ENCODE measurements at regions not wholly inside any gene's neighbourhood (a gene's known extent, or its start where the extent isn't known, plus 50 kb on each side); places are given as distances from the start of the nearest gene placed in this dataset.

DNA sequence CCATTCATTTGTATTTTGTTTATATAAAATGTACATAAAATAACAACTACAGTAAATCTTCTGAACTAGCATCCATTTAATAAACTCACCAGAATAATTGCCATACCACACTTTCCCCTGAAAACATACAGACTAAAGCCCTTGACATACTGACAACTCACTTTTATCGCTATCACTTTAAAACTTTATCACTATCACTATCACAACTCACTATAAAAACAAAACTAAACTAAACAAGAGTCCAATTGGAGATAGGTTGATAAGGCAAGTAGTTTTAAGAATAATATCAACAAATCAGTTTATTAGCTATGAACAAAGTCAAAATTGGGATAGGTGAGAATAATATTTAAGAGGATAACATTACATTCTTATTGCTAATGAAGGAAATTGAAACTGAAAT lies 108.9 kb downstream of the SLITRK6 start:
- H3K27me3 ChIP-seq: no peaks in the 10 kb centered on the region
- WGBS, 4 donors: 0 to 48% (median 0%) methylated on average over 1 of the region's 1 CpG
- no peaks in the 10 kb centered on the region for H3K36me3 ChIP-seq (replicated peaks in 1 of 2)
- H3K27ac ChIP-seq: no peak overlapping the region
- no peak for DNase-seq
- H3K4me1 ChIP-seq (replicated peaks in 1 of 2): no peaks in the 10 kb centered on the region
- H3K9me3 ChIP-seq (replicated peaks in 1 of 3): no peaks in the 10 kb centered on the region
- intact Hi-C loops (cut with DNase I): no loop called here
- no peak overlapping the region for H3K4me3 ChIP-seq
- no peak for TF ChIP-seq POLR2A (IDR thresholded peaks at IDR 0.05)
- TF ChIP-seq, protein P1, sequence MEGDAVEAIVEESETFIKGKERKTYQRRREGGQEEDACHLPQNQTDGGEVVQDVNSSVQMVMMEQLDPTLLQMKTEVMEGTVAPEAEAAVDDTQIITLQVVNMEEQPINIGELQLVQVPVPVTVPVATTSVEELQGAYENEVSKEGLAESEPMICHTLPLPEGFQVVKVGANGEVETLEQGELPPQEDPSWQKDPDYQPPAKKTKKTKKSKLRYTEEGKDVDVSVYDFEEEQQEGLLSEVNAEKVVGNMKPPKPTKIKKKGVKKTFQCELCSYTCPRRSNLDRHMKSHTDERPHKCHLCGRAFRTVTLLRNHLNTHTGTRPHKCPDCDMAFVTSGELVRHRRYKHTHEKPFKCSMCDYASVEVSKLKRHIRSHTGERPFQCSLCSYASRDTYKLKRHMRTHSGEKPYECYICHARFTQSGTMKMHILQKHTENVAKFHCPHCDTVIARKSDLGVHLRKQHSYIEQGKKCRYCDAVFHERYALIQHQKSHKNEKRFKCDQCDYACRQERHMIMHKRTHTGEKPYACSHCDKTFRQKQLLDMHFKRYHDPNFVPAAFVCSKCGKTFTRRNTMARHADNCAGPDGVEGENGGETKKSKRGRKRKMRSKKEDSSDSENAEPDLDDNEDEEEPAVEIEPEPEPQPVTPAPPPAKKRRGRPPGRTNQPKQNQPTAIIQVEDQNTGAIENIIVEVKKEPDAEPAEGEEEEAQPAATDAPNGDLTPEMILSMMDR (IDR thresholded peaks at IDR 0.05): no peak

DNA sequence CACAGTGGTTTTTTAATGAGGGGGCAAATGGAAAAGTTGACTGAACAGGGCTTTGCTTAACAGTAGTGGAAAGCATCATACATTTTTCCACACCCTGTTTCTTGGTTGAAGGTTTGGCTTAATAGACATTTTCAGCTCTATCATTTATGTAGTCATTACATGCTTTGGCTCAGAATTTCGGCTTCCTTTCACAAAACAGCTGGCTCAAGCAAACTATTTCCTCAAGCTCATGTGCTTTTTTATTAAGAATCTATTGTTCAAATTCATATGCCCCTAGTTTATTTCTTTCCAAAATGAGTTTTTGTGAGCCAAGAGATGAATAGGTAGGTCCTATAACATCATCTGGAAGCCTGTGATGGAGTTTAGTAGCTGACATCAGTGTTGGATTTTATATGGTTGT lies 113.8 kb downstream of the SLITRK6 start:
- Histone ChIP-seq H3K9me3 (replicated peaks in 1 of 3) (no peaks in the 10 kb centered on the region), H3K27ac (no peak overlapping the region), H3K4me1 (replicated peaks in 1 of 2) (no peaks in the 10 kb centered on the region), H3K4me3 (no peak overlapping the region), H3K36me3 (replicated peaks in 1 of 2) (no peaks in the 10 kb centered on the region), H3K27me3 (no peaks in the 10 kb centered on the region)
- DNase-seq: no peak
- TF ChIP-seq, protein P1 (IDR thresholded peaks at IDR 0.05): no peak
- TF ChIP-seq POLR2A (IDR thresholded peaks at IDR 0.05): no peak
- intact Hi-C loops (cut with DNase I): no loop called here
- WGBS, 4 donors: 61 to 79% (median 72%) methylated on average over 1 of the region's 1 CpG

DNA sequence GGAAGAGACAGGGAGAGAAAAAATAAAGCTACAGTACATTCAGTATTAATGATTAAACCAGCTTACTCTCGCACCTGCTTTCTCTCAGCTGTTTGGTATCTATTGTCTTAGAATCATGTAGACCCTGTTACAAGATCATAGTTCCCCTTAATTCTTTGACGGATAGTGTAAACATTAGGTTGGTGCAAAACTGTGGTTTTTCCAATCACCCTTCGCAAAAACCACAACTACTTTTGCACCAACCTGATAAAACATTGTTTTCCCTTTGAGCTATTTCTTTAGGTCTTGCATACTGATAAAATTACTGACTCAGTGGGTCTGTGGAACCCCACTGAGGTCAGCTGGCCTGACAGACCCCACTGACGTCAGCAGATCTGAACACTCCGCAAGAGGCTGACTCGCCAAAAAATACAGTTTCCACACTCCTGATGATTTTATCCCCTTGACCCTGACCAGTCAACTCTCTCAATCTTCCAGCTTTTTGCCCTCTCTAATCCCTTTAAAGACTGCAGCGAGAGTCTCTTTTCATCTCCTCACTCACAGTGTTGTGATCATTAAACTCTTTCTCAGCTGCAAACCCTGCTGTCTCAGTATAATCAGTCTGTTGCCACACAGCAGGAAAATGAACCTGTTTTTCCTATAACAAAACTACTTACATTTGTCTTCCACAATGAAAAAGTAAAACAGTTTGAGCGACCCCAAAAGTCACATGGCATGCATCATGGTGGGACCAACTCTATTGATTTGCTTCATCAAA lies 123.9 kb downstream of the SLITRK6 start:
- H3K27me3 ChIP-seq: no peaks in the 10 kb centered on the region
- DNase-seq: no peak
- no peak for TF ChIP-seq POLR2A (IDR thresholded peaks at IDR 0.05)
- TF ChIP-seq, protein P1 (IDR thresholded peaks at IDR 0.05): no peak
- H3K4me1 ChIP-seq (replicated peaks in 1 of 2): no peaks in the 10 kb centered on the region
- intact Hi-C loops (cut with DNase I): no loop called here
- H3K27ac ChIP-seq: no peak overlapping the region
- no peaks in the 10 kb centered on the region for H3K36me3 ChIP-seq (replicated peaks in 1 of 2)
- 71 to 75% (median 73%) methylated on average over 8 of the region's 8 CpGs for WGBS, 4 donors
- no peak overlapping the region for H3K4me3 ChIP-seq
- no peaks in the 10 kb centered on the region for H3K9me3 ChIP-seq (replicated peaks in 1 of 3)

DNA sequence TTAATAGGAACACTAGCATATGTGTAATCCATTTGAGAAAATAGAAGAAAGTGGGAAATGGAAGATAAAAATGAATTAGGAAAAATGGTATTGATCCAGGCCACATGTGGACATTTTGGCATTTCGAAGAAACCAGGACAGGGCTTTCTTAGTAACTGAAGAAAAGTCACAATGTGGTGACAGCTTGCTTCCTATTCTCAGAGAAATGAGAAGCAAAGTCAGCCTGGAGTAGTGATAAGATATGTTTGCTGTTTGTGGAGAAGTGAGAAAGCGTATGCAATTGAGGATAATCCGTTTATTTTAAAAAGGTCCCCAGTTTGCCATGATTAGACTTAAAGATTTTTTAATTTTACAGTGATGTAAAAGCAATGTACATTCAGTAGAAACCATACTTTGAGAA lies 127.9 kb downstream of the SLITRK6 start:
- intact Hi-C loops (cut with DNase I): no loop called here

More for the DNA sequence above, 127.9 kb downstream of the SLITRK6 start:
- H3K9me3 ChIP-seq (replicated peaks in 1 of 3): no peaks in the 10 kb centered on the region
- no peak overlapping the region for H3K4me3 ChIP-seq
- TF ChIP-seq, protein P1 (IDR thresholded peaks at IDR 0.05): no peak
- TF ChIP-seq POLR2A (IDR thresholded peaks at IDR 0.05): no peak
- H3K27me3 ChIP-seq: no peaks in the 10 kb centered on the region
- WGBS, 4 donors: 75 to 90% (median 78%) methylated on average over 3 of the region's 3 CpGs
- no peak for DNase-seq
- no peaks in the 10 kb centered on the region for H3K36me3 ChIP-seq (replicated peaks in 1 of 2)
- no peaks in the 10 kb centered on the region for H3K4me1 ChIP-seq (replicated peaks in 1 of 2)
- no peak overlapping the region for H3K27ac ChIP-seq

Measured in adrenal gland (tissue), 9 donors.